ENCODE measurements at regions not wholly inside any gene's neighbourhood (a gene's known extent, or its start where the extent isn't known, plus 50 kb on each side); places are given as distances from the start of the nearest gene placed in this dataset.
A peak's percentile ranks its signal among the peaks of the same experiment; 100 is the strongest.

DNA sequence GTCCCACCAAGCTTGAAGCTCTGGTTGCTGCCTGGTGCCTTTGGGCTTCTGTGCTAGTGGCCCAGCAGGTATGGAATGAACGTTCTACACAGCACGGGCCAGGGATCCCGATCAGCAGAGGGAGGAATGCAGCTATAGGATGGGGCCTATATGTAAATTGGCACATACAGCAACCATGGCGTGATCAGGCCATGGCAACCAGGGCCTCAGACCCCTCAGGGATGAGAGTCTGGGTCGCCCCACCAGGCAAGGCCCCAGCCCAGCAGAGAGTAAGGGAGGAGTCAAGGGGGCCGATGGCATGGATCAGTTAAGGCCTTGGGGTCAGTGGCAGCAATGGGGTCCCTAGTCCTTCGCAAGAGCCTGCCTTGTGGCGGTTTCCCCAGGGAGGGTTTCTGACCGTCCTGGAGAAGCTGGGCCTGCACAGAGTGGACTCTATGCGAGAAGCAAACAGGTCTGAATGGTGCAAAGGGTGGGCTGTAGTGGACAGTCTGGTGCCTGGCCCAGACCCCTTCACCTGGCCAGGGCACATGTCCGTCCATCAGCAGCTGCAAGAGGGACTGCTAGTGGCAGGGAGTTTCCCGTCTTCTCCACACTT is 98.2 kb upstream of the SLC22A11 start:
- peak; percentile 22 for DNase-seq

DNA sequence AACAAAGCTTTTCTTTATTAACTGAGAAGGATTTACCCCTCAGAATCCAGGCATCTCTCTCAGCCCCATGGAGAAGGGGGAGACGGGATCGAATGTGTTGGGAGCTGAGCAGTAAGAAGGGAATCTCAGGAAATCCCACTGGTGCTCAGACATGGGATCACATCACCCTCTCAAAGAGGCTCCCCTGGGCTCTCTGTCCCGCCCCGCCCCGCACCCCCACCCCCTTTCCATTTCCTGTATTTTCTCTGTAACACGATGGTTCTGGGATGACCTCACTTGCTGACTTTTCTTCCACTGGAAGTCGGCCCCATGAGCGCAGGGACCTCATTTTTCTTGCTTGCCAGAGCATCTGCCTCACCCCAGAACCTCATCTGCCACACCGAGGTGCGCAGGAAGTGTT is 96.7 kb upstream of the SLC22A11 start:
- peak; percentile 37 for DNase-seq

DNA sequence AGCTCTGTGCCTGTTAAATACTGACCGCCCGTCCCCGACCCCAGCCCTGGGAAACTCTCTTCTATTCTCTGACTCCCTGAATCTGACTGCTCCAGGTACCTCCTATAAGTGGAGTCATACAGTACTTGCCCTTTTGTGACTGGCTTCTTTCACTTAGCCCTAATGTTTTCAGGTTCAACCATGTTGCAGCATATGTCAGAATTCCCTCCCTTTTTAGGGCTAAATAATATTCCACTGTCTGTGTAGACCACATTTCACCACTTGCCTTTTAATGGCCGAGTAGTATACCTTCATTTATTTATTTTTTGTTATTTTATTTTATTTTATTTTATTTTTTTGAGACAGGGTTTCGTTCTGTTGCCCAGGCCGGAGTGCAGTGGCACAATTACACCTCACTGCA is 96.1 kb upstream of the SLC22A11 start:
- peak; percentile 14 for DNase-seq

DNA sequence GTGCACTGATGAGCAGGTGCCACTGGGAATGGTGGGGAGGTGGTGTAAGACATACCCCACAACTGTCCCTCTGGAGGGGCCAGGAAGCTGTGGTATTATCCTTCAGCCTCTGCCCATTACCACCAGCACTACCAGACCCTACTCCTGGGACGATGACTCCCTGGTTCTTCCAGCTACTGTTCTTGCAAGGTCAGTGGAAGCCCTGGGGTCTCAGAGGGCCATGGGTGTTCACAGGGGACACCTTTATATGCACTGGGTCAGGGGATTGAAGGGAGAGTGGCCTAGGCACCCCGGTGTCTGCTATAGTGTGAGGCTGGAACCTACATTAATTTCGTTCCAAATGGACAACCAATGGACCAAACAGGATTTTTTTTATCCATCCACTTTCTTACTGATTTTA is 94.7 kb upstream of the SLC22A11 start:
- DNase-seq, result peak; percentile 34

DNA sequence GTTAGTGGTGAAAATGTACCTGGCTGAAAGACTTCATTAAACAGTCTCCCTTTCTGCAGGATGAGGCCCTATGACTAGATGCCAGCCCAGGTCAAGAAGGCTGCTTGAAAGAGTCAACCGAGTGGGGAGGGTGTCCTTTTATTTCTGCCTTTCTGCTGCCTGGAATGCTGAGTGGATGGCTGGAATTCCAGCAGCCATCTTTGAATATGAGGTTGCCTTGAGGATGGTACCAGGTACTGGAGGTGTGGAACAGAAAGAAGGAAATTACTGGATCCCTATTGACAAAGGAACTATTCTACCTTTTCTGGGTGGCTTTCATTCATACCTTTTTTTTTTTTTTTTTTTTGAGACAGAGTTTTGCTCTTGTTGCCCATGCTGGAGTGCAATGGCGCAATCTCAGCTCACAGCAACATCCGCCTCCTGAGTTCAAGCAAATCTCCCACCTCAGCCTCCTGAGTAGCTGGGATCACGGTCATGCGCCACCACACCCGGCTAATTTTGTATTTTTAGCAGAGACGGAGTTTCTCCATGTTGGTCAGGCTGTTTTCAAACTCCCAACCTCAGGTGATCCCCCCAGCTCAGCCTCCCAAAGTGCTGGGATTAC is 89.5 kb upstream of the SLC22A11 start:
- DNase-seq, result no peak

DNA sequence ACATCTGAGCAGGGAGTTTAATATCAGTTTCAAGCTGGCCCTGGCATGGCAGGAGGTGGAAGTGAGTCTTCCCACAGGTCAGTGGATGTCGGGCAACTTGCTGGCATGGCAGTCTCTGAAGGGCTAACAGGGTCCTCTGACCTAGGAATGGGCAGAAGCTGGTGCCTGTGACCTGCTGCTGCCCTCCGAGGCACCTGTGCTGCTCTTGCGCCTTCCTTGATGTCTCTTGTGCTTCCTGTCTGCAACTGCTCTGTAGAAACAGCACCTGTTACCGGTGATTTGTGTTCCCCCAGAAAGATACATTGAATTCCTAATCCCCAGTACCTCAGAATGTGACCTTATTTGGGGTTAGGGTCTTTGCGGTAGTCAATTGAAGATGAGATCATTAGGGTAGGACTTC is 86.5 kb upstream of the SLC22A11 start:
- no peak for DNase-seq

DNA sequence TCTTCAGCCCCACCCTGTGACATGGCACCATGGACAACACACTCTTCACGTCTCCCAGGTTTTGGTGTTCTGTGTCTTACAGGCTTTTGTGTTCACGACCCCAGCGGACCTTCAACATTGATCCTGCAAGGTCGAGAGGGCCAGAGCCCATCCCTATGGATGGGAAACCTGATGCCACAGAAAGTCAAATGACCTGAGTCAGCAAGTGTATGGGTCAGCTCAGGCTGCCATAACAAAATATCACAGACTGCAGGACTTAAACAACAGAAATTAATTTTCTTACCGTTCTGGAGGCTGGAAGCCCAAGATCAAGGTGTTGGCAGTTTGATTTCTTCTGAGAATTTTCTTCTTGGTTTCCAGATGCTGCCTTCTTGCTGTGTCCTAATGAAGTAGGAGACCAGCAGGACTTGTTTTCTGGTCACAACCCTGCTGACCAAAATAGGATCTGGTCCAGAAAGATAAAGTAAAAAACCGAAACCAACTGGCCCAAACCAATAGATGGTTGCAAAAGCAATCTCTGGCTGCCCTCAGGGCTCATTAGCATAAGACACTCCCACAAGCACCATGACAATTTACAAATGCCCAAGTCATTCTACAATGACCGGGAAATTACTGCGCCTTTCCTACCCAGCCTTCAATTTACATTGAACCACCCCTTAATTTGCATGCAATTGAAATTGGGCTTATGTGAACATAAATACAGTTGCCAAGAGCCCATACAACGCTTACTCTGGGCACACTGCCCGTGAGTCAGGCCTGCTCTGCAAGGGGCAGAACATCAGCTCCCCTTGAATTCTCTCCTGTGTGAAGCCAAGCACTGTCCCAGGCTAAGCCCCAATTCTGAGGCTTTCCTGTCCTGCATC is 82.9 kb upstream of the SLC22A11 start:
- no peak for DNase-seq

DNA sequence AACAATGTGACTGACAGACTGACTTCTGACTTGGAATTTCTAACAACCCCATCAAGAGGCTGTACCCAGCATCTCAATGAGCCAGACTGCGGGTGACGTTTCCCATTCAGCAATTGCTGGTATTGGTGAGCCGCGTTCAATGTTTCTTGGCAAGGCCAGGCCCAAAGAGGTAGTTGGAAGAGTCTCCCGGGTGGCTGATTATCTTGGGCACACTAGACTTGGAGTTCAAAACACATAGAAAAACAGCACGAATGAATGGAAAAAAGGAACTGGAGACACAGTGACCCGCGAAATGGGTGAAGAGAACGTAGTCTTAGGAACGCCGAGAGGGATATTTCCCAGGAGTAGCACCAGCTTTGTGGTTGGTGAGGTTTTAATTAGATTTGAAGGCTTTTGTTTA is 81.1 kb upstream of the SLC22A11 start:
- no peak for DNase-seq

DNA sequence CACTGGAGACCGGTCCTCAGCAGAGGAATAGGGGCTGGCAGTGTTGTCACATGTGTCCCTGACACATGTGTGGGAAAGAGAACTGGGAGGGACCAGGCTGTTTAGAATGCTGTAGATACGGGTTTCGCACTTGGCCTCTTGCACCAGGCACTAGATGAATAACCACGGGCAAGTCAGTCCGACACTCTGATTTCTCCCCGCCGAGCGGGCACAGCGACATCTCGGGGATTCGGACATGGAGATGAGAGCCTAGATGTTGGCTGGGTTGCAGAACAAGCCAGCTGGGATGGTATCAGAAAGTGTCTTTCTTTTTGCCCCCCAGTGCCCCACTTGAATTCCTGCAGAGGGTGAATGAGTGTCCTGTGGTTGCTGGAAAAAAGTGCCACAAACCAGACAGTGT is 80.6 kb upstream of the SLC22A11 start:
- no peak for DNase-seq

DNA sequence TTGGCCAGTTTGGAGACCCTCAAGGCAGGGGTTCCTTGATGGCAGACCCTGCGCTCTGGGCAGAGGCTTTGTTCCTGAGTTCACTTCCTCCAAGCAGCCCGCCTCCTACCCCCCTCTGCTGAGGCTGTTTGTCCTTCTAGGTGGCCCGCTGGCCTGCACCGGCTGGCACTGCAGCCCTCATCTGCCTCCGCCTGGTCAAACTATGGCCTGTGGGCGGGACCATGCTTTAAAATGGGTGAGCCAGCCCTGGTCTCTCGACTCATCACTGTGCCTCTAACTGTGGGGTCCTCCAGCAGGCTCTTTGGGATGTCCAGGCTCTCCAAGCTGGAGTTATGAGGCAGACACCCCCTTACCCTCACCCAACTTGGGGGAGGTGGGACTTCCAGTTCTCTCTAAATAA is 78.9 kb upstream of the SLC22A11 start:
- no peak for DNase-seq

DNA sequence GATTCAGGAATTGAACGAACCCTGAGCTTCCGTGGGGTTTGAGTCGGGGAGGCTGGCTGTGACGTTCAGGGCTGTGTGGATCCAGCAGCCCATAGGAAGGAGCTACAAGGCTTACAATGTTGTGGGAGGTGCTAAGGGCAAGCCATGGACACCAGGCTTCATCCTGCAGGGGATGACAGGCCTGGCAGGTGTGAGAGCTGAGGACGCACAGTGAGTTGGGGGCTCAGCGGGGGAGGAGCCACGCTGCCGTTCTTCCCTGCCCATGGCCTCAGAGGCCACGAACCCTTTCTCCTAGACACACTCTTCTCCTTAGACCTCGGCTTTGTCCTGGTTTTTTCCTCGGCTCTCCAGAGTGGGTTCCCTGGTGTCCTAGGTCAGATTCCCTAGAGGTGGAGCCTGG is 78.1 kb upstream of the SLC22A11 start:
- no peak for DNase-seq

DNA sequence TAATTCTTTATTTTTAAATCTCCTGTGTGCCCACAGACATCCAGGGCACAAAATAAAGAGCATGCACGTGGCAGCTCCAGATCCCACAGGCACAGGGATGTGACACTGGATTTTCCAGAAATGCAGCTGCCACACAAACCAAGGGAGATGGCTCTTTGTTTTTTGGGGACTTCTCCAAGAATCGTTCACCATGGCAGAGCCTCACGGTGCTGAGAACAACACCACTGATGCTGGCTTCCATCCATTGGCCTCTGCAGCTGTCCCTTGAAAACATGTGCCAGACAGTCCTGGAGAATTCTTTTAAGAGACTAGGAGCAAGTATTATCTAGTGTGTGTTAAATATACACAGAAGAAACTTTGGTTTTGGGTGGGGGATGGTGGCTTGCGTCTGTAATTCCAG is 73.2 kb upstream of the SLC22A11 start:
- no peak for DNase-seq

DNA sequence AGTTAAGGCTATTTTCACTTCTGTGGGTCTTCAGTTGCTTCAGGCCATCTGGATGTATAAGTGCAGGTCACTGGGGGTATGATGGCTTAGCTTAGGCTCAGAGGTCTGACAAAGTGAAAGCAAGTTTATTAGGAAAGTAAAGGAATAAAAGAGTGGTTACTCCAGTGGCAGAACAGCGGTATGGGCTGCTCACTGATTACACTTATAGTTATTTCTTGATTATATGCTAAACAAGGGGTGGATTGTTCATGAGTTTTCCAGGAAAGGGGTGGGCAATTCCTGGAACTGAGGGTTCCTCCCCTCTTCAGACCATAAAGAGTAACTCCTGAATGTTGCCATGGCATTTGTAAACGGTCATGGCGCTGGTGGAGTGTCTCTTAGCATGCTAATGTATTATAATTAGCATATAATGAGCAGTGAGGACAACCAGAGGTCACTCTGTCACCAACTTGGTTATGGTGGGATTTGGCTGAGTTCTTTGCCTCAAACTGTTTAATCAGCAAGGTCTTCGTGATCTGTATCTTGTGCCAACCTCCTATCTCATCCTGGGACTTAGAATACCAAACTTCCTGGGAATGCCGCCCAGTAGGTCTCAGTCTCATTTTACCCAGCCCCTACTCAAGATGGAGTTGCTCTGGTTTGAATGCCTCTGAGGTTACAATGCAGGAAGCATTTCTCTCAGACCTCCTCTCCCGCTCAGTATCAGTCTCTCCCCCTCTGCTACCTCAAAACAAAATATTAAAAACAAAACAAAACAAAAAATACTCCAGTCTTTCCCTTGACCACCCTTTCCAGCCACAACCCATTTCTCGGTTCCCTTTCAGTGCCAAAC is 71.3 kb upstream of the SLC22A11 start:
- no peak for DNase-seq

DNA sequence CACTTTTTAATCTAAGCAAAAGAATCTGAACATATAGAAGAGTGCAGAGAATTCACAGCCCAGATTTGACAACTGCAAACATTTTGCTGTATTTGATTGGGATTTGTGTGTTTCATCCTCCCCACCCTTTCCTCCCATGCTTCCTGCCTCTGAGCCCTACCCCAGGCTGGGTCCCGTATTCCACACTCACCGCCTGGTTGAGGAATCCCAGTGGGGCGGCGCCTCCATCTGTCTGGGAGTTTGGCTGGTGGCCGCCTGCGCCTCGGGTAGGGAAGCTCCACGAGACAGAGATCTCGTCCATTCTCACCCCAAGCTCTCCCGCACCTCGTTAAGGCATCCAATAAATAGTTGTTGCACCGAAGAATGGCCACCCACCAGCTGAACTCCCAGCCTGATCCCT is 70.7 kb upstream of the SLC22A11 start:
- no peak for DNase-seq

DNA sequence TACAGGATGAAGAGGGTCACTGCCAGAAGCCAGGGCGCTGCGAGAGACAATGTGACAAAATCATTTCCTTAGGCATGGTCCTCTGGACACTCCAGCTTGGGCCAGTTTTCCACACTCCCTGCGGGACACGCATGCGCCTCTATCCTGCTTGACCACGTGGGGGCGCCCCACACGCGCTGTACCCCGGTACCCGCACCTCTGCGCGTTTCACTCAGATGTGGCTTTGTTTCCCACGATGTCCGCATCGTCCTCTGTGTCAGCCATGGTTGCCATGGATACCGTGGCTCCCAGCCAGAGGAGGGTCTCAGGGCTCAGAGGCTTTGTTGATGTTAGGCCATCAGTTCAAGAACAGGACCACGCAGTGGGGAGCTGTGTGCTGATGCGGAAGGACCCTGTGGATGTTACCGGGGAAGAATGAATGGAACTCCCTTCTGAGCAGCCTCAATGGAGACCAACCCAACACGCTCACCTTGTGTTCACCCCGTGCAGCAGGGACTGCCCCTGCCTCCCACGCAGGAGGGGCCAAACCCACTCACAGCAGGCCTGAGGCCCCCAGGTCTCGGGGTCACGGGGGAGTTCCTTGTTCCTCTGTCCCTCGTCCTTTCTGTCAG is 65.8 kb upstream of the SLC22A11 start:
- DNase-seq, result peak; percentile 75

DNA sequence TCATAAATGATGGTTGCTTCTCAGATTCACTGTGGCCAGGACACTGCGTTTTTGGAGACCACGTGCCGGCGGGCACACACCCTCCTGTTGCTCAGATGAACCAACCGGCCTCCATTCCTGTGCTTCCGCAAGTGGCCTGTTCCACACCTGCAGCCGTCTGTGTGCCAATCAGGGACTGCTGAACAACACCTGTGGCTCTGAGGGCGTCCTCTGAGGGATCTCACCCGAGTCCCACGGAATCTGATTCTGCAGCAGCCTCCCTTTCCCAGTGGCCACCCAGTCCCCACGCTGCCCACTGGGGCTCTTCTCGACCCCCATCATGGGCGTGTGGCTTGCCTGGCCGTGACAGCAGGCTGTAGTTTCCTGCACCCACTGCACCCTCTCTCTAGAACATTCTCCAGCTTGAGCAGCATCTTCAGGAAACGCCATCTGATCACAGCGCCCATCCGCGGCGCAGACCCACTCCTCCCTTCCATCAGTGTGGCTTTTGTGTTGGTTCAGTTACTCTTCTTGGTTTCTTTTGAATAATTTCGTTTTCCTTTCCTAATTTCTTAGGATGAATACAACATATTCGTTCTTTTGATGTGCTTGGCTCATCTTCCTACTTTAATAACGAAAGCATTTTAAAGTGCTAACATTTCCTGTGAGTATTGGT is 65.1 kb upstream of the SLC22A11 start:
- DNase-seq, result no peak

DNA sequence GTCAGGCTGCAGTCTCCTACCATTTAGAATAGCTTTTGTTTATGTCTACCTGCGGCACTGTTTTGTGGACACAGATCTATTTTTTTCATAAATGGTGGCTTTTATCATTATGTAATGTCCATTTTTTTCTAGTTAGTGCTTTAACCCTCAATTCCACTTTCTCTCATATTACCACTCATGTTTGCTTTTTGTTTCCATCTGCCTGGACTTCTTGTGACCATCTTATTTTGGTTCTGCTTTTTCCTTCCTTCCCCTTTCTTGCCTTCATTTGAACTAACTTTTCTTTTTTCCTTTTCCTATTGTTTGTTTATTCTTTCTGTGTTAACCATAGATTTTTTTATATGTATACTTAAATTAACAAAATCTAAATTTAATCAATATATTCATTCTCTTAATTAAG is 63.2 kb upstream of the SLC22A11 start:
- DNase-seq, result no peak

DNA sequence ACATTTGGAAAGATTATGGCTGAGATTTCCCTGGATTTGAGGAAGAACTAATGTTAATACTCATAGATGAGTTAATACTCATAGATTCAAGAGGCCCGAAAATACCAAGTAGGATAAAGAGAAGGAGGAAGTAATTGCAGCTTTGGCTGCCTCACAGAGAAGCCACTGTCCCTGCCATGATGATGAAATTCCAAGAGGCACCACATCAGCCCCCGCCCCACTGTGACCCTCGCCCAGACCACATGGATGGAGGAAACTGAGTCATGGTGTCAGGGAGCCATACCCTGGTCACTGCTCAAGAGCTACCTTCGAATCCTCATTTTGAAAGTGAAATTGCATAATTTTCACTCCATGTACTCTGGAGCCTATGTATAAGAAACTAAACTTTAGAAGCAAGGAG is 57.6 kb upstream of the SLC22A11 start:
- DNase-seq, result no peak

DNA sequence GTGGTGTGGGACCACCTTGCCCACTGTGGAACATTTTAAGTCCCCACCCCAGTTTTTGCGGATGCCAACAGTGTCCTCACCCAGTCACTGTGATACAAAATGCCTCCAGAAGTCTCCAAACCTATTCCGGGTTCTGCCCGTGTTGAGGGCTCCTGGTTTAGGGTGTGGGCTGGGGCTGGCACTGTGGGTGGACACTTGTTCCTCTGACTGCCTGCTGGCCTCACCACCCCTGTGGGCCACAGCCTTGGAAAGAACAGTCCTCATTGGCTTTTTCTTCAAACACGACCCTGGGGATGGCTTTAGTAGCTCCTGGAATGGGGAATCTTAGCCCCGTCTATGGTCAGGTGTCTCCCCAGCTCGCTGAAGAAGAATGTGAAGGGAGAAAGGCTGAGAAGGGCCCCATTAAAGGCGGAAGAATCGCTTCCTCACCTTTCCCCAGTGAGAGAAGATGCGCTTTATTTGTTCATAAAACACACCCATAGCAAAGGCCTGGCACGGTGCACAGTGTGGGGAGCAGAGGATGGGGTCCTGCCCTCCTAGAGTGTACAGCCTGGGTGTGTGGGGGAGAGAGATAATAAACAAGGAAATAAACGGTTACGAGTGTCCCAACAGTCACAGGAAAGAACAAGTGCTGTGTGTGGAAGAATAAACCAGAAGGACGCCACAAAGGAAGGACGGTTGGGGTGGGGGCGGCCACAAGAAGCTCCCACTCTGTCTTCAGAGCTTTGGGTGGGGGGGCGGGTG is 56.3 kb upstream of the SLC22A11 start:
- no peak for DNase-seq

DNA sequence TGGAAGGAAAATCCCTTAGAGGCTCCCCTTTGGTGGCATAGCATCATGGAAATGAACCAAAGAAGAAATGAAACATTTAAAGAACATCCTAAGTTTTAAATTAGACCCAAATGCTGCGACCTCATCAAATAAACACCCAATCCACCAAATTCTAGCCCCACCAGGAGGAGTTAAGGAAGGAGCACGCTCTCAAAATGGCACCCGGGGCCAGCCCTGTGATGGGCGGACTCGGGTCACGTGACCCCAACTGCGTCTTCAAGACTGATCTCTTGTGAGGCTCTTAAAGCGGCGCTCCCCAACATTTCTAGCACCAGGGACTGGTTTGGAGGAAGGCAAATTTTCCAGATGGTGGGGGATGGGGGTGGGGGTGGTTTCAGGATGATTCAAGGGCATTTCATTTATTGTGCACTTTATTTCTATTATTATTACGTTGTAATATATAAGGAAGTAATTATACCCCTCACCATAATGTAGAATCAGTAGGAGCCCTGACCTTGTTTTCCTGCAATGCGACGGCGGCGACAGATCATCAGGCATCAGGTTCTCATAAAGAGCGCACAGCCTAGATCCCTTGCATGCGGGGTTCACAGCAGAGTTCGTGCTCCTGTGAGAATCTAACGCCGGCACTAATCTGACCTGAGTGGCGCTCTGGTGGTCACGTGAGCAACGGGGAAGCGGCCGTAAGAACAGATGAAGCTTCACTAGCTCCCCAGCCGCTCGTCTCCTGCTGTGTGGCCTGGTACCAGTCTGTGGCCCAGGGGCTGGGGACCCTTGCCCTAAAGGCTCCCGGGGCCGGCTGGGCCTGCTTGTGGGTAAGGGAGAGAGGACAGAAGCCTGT is 55.3 kb upstream of the SLC22A11 start:
- DNase-seq, result no peak

All from activated effector memory CD4-positive, alpha-beta T cell treated with anti-CD3 and anti-CD28 coated beads, Interleukin-2, amount 50 U/mL, for 16 hours (primary cell).